HPDE6-E6E7 (cell line): ENCODE measurements at regions not wholly inside any gene's neighbourhood (a gene's known extent, or its start where the extent isn't known, plus 50 kb on each side); places are given as distances from the start of the nearest gene placed in this dataset.

Experiments used
- DNase-seq: peaks from one replicate; pipeline ENCODE4 v3.0.0; 2011; ENCODE audit warnings: missing footprints; ENCODE audit errors: extremely low spot score

DNA sequence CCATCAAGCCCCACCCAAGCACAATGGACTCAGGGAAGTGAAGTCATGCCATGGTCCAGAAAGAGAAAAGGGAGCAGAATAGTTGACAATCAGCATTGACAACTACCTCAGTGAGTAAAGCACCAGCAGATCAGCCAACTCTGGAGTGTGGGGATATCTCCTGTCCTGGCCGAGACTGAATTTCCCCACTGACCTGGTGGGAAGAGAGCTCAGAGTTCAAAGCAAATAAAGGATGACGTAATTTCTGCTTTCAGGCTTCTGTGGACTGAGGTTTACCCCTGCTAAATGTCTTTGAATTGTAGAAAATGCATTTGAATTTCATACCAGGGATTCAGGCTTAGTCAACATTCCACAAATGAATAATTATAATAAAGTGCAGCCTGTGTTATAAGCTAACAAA lies 152.9 kb downstream of the CBLN1 start:
- no peak for DNase-seq

DNA sequence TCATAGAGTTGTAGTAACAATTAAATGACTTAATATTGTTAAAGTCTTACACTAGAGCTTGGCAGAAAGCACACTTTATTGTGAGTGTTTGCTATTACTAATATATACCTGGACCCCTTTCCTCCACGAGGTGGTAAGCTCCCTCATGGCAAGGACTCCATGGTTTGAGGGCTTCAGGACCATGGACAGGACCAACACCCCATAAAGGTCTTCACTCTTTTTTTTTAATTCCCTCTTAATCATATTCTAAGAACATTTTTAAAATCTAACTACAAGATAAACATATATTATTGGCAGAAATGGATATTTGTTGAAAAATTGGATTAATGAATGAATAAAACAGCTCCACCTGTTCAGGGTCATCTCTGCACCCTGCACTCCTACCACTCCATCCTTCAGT lies 154.5 kb downstream of the CBLN1 start:
- no peak for DNase-seq

DNA sequence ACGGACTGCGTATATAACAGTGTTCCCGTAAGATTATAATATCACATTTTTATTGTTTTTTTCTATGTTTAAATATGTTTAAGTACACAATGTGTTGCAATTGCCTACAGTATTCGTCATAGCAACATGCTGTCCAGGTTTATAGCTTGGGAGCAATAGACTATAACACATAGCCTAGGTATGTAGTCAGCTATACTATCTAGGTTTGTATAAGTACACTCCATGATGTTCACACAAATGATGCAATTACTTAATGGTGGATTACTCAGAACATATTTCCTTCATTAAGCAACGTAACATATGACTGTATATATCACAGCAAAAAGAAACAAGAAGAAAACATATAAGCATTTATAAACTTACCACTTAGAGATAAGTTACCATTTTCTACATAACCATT lies 160.0 kb downstream of the CBLN1 start:
- no peak for DNase-seq

DNA sequence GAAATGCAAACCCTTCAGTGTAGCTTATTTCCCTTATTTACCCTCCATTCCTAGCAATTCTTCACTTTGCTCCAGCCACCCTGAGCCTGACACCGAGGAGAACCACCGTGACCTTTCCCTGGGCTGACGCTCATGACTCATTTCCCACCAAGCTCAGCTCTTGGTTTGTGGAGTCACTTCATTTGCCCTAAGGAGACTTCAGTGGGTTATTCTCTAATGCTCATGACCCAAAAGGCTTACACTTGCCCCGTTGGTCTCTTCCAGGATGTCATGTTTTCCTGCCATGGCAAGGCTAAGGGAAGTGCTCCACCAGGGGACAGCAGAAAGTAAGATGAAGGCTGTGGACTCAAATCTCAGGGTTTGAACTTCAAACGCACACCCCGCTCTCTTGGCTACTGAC lies 161.0 kb downstream of the CBLN1 start:
- DNase-seq: no peak

DNA sequence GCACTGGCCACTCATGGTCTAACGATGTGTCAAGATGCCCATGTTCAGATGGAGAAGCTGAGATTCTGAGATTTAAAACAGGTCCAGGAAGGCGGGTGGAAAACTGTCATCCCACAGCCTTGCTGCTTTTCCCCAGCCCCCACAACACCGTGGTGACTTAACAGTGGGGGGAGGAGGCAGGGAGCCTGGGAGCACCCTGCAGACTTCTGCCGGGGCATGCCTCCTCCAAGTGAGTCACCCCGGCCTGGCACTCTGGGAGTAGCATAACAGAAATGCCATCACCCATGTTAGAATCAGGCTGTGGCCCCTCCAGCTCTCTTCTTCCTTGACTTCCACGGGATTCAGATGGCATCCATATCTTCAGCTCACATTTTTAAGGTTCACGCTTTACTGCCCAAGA lies 164.8 kb downstream of the CBLN1 start:
- peak; percentile 74 for DNase-seq

DNA sequence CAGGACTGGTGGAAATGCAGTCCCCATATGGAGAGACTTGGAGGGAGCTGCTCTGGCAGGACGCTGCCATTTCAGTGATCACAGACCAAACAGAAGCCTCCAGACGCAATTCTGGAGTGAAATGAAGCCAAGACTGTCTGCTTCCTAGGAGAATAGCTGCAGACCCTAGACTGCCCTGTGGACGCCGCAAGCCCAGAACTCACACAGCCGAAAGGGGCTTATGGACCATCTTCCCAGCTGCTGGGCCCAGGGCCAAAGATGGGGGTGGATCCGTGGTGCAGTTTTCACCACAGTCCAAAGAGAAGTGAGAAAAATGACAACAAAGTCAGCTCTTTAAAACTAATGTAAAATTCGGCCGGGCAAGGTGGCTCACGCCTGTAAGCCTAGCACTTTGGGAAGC lies 165.7 kb downstream of the CBLN1 start:
- DNase-seq: no peak

DNA sequence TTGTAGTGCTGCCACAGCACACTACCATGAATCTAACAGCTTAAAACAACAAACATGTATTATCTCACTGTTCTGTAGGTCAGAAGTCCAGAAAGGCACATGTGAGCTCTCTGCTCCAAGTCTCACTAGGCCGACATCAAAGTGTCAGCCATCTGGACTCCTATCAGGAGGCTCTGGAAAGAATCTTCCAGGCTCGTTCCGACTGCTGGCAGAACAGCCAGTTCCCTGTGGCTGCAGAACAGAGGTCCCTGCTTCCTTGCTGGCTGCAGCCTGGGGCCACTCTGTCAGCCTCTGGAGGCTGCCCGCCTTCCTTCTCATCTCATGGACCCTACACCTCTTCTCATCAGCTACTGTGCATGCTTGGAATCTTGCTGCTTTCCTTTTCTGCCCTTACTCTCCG lies 168.9 kb downstream of the CBLN1 start:
- DNase-seq: no peak

DNA sequence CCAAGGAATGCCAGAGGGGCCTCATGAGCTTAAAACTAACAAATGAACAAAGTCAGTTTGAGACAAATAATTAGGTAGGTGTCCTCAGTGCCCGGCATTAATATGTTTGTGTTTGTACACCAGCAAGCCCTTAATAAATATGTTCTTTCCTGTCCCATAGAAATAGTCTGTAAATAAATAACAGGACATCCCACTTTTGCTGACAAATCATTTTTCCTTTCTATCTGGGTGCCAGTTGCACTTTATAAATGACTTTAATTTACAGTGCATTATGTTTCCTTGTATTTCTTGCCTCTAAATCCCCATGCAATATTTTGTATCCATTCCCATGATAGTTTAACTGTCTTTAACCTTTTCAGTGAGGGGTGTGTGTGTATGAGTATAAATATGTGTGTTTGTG lies 170.3 kb downstream of the CBLN1 start:
- DNase-seq: no peak

DNA sequence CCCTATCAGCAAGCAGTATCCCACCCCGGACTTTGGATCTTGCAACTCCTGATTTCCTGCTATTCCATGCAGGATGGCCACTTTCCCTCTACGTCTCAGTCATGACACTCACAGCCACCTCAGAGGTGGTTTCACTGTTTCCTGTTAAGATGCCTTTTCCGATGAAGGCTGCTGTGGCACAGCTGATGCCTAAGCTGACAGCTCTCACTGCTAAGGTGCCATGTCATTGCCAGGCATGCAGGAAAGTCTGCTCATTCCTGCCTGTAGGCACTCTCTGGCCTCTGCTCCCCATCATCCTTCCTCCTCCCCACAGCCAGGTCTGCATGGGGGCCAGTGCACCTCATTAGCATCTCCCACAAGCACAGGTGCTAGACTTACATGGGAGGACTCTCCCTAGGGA lies 173.0 kb downstream of the CBLN1 start:
- DNase-seq: no peak

DNA sequence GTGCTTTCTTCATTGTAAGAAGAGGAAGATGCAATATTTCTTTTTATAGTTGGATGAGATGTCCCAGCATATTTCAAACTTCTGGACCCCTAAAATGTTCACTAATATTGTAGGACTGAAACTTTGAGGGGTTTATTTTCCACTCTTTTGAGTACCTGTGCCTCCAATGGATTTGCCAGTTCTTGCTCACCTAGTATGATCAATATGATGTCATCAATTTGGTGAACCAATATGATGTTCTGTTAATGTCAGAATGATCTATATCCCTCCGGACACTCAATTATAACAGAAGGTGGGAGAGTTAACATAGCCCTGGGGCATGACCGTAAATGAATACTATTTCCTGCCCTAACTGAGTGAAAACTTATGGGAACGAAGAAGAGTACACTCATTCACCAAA lies 178.3 kb downstream of the CBLN1 start:
- DNase-seq: no peak

DNA sequence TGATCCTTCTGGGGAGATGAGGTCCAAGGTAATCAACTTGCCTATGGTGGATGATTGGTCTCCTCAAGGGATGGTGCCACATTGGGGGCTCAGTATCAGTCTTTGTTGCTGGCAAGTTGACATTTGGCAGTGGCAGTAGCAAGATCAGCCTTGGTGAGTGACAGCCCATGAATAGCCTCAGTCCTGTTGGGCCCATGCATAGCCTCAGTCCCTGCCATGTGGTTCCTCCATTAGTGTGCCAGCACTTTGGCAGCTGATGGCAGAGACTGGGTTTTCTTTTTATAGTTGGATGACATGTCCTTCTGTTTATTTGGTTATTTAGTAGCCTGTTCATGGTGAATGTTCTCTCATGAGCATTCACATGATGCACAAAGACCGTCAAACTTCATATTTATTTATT lies 179.6 kb downstream of the CBLN1 start:
- DNase-seq: no peak

DNA sequence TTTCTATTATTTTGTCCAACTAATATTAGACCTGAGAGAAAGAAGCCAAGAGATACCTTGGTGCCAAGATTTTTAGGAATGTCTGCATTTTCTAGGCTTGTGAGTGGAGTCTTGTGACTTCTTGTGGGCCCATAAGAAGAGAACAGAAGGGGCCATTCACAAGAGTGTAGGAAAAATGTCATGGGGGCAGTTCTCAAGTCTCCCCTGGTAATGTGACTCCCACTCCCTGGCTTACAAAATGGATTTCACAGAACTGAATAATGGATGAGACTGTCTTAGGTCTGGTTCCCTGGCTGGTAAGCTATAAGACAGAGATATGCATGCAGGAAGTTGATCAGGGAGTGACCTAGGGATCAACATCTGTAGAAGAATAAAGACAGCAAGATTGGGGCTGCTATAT lies 181.3 kb downstream of the CBLN1 start:
- DNase-seq: no peak

DNA sequence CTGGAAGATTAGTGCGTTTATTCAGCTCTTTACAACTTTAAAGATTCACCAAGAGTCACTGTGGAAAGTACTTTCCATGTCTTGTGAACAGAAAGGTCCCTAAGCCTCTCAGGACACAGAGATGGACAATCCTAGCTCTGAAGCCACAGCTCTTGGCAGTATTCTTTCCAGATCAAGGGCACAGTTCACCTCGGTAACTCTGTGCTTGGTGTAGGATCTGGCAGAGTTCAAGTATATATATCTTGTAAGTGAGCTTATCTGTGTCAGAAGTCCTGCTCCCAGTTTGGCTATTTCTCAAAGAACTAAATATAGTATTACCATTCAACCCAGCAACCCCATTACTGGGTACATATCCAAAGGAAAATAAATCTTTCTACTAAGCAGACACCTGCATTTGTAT lies 183.7 kb downstream of the CBLN1 start:
- DNase-seq: no peak

DNA sequence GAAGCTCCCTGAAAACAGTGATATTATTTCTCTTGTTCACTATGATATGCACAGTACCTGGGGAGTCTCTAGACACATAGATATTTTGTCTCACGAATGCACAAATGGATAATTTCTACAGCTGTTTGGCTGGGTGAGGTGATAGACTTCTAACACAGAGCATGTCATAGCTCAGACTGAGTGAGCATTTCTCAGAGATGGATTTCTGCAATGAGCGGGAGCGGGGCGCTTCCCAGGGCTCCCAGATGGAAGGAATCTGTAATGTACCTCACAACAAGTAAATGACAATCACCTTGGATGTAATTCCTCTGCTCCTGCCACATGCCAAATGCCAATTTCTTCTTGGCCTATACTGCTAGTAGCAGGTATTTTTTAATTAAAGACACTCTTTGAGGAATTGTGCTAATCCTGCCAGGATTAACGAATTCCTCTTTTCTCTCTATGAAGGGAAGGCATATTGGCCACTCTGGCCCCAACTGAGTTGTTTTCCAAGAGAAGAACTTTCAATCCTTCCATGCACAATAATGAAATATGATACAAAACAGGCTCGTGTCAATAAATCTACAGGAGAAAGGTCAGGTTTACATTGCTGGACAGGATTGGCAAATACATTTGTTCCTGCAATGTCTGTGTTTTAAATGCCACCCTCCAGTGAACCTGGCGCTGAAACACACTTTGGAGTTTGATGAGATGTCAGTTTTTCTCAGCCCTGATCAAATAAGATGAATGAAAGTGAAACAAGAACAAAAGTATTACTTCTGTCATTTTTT lies 185.3 kb downstream of the CBLN1 start:
- no peak for DNase-seq

DNA sequence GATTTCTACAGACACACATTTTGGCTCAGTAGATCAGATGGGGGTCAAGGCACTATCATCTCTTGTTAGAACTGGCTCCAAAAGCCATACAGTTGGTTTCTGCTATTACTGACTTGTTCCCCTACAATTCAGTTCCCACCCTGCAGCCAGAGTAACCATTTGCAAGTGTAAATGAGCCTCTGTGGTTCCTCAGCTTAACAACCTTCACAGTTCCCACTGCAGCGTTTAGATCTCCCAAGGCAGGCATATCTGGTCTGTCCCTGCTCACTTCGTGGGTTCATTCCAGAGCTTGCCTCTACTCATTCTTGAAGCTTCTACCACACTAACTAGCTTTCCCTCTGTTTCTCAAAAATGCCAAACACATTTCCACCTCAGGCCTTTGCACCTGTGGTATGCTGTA lies 186.1 kb downstream of the CBLN1 start:
- no peak for DNase-seq

DNA sequence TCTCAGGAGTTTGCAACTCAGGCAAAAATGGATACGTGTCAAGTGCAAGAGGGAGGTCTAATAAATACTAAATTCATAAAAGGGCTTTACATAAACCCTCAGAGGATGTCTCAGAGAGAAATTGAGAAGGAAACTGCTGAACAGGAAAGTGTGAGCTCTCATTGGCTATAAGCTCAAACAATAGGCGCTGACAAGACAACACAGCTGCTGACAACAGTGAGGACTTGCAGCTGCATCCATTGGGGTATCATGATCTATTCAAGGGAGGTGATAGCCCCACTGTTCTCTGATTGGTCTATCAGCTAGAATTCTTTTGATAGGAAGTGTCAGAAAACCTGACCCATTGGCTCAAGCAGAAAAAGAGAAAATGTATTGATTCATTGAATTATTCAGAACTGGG lies 187.2 kb downstream of the CBLN1 start:
- no peak for DNase-seq

DNA sequence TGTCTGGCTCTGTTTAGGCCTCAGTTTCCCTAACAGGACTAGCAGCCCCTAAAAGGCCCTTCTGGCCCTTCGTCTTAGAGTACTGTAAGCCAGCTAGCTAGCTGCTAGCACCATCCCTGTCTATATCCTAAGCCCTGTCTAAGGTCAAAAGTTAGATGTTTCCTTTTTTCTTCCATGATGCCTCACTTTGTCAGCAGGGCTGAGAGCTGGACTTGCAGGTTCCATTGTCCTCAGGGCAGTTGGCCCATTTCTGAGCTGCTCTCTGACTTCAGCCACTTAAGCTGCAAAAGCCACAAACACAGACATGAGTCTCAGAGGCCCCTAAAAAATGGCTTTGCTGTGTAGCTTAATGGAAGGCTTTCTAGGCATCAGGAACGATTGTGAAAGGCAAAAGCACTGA lies 187.7 kb downstream of the CBLN1 start:
- no peak for DNase-seq

DNA sequence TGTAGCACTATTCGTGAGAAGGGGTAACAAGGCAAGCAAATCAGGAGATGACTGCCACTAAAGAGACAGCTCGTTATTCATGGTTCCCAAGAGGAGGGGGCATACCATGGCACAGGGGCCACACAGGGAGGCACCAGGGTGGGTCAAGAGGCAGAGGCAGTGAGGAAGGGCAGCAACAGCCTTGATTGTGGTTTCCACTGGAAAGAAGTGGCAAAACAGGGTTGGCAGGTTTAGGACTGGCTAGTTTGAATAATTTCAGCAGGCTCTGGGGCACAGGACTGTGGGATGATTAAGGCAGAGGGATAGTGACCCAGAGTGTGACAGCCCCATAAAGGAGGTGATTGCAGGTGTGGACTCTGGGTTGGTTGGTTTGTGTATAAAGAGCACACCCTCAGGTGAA lies 188.9 kb downstream of the CBLN1 start:
- no peak for DNase-seq

DNA sequence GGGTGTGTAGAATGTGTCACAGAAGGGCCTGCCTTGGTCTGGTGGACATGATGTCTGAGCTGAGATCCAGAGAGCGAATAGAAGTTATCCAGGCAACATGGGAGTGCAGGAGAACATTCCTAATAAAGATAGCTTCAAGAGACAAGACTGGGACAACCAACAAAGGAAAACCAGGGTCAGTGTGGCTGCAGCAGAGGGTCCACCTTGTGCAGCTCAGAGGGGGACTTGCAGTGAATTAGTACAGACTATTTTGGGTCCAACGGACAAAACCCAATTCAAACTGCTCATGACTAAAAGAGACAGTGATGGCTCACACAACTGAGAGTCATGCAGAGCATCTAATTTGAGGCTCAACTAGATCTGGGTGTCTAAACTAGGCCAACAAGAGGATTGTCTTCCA lies 192.1 kb downstream of the CBLN1 start:
- DNase-seq: no peak

DNA sequence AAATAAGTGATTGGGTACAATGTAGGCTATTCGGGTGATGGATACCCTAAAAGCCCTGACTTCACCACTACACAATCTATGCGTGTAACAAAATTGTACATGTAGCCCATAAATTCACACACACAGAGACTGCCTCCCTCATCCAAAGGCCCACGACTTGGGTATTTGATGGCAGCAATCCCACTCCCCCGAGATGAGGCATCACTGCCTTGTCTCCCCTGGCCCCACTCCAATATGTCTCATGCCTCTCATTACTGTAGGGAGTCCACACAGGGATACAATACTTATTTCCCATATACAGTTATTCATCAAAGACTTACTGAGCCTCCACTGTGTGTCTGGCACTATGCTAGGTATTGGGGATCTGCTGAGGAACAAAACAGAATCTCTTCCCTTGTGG lies 192.6 kb downstream of the CBLN1 start:
- DNase-seq: no peak

DNA sequence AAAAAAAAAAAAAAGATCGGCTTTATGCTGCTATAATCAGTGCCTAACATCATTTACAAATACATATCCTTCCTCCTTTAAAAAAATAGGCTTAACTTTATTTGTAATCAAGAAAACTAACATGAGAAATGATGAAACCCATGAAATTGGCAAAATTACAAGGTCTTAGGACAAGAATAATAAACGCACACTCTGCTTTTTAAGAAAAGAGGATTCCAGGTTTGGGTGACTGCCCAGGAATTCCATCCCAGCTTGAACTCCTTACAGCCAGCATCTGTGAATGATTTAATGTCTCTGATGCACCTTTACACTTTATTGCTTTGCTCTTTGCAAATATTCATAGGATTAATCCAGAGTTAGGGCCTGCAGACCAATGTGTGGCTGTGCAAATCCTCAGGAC lies 196.0 kb downstream of the CBLN1 start:
- no peak for DNase-seq

DNA sequence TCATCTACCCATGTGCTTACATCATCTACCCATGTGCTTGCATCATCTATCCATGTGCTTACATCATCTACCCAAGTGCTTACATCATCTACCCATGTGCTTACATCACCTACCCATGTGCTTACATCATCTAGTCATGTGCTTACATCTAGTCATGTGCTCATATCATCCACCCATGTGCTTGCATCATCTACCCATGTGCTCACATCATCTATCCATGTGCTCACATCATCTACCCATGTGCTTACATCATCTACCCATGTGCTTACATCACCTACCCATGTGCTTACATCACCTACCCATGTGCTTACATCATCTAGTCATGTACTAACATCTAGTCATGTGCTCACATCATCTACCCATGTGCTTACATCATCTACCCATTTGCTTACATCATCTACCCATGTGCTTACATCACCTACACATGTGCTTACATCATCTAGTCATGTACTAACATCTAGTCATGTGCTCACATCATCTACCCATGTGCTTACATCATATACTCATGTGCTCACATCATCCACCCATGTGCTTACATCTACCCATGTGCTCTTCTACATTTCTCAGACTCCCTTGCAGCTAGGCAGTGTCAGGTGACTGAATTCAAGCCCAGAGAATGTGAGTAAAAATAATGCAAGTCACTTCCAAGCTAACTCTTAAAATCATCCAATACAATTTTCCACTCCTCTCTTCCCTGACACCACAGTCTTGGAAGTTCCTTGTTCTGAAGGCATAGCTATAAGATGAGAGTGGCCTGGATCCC lies 196.8 kb downstream of the CBLN1 start:
- no peak for DNase-seq

DNA sequence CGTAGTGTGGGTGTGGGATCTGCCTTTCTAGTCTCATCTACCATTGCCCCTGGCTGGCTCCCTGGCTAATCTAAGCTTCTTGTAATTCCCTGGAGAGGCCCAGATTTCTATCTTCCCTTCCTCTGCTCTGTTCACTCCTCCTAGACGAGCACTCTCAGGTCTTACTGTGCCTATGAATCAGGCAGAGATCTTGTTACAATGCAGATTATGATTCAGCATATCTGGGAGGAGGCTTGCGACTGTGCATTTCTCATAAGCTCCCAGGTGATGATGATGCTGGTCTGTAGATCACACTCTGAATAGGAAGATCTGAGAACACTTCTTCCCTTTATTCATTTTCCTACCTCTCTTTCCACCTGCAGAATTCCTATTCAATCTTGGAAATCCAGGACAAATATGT lies 200.1 kb downstream of the CBLN1 start:
- DNase-seq: no peak

DNA sequence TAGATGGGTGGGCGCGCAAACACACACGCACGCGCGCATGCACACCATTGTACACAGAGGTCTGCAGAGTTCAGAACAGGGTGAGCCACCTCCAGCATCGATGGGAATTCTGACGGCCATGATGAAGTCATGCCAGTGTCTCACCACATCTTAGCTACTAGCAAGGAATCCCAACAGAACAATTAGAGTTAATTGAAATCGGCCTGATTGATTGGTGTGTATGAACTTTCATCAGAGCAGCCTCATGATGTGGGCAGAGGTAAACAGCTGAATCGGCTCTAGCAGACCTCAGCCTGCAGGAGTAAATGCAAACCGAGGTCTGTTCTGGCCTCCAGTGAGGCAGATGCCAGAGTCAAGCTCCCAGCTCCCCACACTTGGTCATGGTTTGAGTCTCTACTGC lies 200.6 kb downstream of the CBLN1 start:
- no peak for DNase-seq
